MM.1S (cell line): ENCODE measurements at regions not wholly inside any gene's neighbourhood (a gene's known extent, or its start where the extent isn't known, plus 50 kb on each side); places are given as distances from the start of the nearest gene placed in this dataset.

Source experiments
- DNase-seq: peaks from one replicate; pipeline ENCODE4 v3.0.0-alpha.2; 2015
- H2AFZ ChIP-seq: fragments of 300-600 bp; sonication (generic); 2 replicates; pipeline ENCODE4 v1.6.0; 2016; ENCODE audit warnings: antibody characterized with exemption, low read length
- H3F3A ChIP-seq: fragments of 300-600 bp; sonication (generic); 2 replicates; pipeline ENCODE4 v1.6.1; 2016; ENCODE audit warnings: mild to moderate bottlenecking, antibody characterized with exemption, low read length, moderate library complexity, mixed read lengths; ENCODE audit not compliant: insufficient read depth
- H3K27ac ChIP-seq: fragments of 300-600 bp; sonication (generic); 2 replicates; pipeline ENCODE4 v1.5.1; 2016; ENCODE audit warnings: mild to moderate bottlenecking, low read length
- H3K27me3 ChIP-seq: fragments of 300-600 bp; sonication (generic); replicated peaks from 2 replicates; pipeline ENCODE4 v1.6.0; 2016; ENCODE audit warnings: low read length; ENCODE audit not compliant: insufficient read depth
- H3K36me3 ChIP-seq: fragments of 300-600 bp; sonication (generic); replicated peaks from 2 replicates; pipeline ENCODE4 v1.6.1; 2016; ENCODE audit warnings: mild to moderate bottlenecking, low read length, mixed read lengths; ENCODE audit not compliant: insufficient read depth
- H3K4me1 ChIP-seq: fragments of 300-600 bp; sonication (generic); 2 replicates; pipeline ENCODE4 v1.6.1; 2016; ENCODE audit warnings: low read length, mixed read lengths
- H3K4me2 ChIP-seq: fragments of 300-600 bp; sonication (generic); 2 replicates; pipeline ENCODE4 v1.6.0; 2016; ENCODE audit warnings: low read depth, low read length
- H3K4me3 ChIP-seq: fragments of 300-600 bp; sonication (generic); 2 replicates; pipeline ENCODE4 v1.5.1; 2016; ENCODE audit warnings: low read length, mixed read lengths
- H3K79me2 ChIP-seq: fragments of 300-600 bp; sonication (generic); 2 replicates; pipeline ENCODE4 v1.6.1; 2016; ENCODE audit warnings: mixed run types, low read length, mixed read lengths
- H3K9ac ChIP-seq: fragments of 300-600 bp; sonication (generic); 2 replicates; pipeline ENCODE4 v1.6.1; 2016; ENCODE audit warnings: low read length, mixed read lengths
- H3K9me2 ChIP-seq: fragments of 300-600 bp; sonication (generic); replicated peaks from 2 replicates; pipeline ENCODE4 v1.6.1; 2016; ENCODE audit warnings: mild to moderate bottlenecking, low read length, mixed read lengths; ENCODE audit not compliant: insufficient read depth
- H3K9me3 ChIP-seq: fragments of 300-600 bp; sonication (generic); replicated peaks from 2 replicates; pipeline ENCODE4 v1.6.1; 2016; ENCODE audit warnings: mild to moderate bottlenecking, low read length, mixed read lengths; ENCODE audit not compliant: insufficient read depth
- H4K20me1 ChIP-seq: fragments of 300-600 bp; sonication (generic); 2 replicates; pipeline ENCODE4 v1.6.1; 2016; ENCODE audit warnings: mild to moderate bottlenecking, low read length, moderate library complexity, mixed read lengths; ENCODE audit not compliant: insufficient read depth
- EZH2 ChIP-seq: fragments of 300-600 bp; sonication (generic); optimal IDR thresholded peaks from 2 replicates; pipeline ENCODE3; 2017; ENCODE audit warnings: low read depth, mild to moderate bottlenecking, antibody characterized with exemption, low read length, mixed read lengths
- EZH2phosphoT487 ChIP-seq: fragments of 300-600 bp; sonication (generic); IDR thresholded peaks from 2 replicates; pipeline ENCODE4 v1.6.1; 2018; ENCODE audit warnings: antibody characterized with exemption, low read length
- TF ChIP-seq, protein P1 (sequence below): fragments of 300-600 bp; sonication (generic); IDR thresholded peaks from 2 replicates; pipeline ENCODE4 v1.5.1; 2016; ENCODE audit warnings: antibody characterized with exemption, low read length, mixed read lengths

DNA sequence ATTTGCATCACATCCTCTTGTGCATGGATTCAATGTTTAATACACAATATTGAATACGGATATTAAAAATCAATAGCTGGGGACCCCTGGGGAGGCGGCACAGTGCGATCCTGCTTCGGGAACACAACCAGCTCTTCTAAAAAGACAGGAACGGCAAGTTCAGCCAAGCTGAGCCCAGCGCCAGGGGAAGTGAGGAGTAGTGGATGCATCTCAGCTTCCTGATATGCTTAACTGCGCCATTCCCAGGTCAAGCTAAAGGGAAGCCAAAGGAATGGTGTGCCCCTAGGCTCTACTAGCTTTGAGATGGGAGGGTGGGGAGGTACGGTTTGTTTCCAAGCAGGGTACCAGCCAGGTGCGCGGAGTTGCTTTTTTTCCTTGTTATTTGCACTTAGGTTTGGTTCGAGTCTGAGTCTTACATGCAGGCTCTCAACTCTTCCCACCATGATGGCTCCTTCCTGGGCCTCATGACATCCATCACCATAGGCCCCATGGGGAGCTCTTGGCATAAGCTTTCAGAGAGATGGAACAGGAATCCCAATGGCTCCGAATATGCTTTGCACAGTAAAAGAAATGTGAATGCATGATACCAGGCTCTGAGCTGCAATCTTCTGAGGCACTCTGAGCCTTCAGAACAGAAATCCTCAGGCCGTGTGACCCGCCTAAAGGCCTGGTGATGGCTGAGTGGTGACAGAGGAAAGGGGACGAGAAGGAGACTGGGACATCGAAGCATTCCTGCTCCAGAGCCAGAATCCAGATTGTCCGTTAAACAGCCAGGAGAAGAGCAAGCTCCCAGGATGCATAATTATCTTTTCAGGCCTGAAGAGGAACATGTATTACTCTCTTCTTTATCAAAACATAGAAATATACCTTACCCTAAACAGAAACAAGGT, 51.8 kb upstream of the BCOR start:
- Histone ChIP-seq H3K79me2 (no peaks in the 10 kb centered on the region), H3K9me2 (no peaks in the 10 kb centered on the region), H4K20me1 (no peaks in the 10 kb centered on the region), H3K4me3 (no peak overlapping the region), H3K9ac (no peak overlapping the region), H3F3A (no peaks in the 10 kb centered on the region), H3K27me3 (no peaks in the 10 kb centered on the region), H3K36me3 (no peaks in the 10 kb centered on the region), H3K4me2 (no peak overlapping the region), H3K27ac (no peak overlapping the region), H3K4me1 (no peaks in the 10 kb centered on the region), H3K9me3 (no peaks in the 10 kb centered on the region), H2AFZ (no peak overlapping the region)
- TF ChIP-seq EZH2: no peak
- no peak for TF ChIP-seq EZH2phosphoT487
- TF ChIP-seq, protein P1, sequence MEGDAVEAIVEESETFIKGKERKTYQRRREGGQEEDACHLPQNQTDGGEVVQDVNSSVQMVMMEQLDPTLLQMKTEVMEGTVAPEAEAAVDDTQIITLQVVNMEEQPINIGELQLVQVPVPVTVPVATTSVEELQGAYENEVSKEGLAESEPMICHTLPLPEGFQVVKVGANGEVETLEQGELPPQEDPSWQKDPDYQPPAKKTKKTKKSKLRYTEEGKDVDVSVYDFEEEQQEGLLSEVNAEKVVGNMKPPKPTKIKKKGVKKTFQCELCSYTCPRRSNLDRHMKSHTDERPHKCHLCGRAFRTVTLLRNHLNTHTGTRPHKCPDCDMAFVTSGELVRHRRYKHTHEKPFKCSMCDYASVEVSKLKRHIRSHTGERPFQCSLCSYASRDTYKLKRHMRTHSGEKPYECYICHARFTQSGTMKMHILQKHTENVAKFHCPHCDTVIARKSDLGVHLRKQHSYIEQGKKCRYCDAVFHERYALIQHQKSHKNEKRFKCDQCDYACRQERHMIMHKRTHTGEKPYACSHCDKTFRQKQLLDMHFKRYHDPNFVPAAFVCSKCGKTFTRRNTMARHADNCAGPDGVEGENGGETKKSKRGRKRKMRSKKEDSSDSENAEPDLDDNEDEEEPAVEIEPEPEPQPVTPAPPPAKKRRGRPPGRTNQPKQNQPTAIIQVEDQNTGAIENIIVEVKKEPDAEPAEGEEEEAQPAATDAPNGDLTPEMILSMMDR: no peak
- no peak for DNase-seq

GRCh38 chrX:40148385-40149285, 50.9 kb upstream of the BCOR start:
- Histone ChIP-seq H3K9ac (no peak overlapping the region), H3K36me3 (no peaks in the 10 kb centered on the region), H4K20me1 (no peaks in the 10 kb centered on the region), H3K79me2 (no peaks in the 10 kb centered on the region), H3K4me3 (no peak overlapping the region), H3K4me2 (no peak overlapping the region), H3K9me3 (no peaks in the 10 kb centered on the region), H3K4me1 (no peaks in the 10 kb centered on the region), H2AFZ (no peak overlapping the region), H3K9me2 (no peaks in the 10 kb centered on the region), H3K27ac (no peak overlapping the region), H3K27me3 (no peaks in the 10 kb centered on the region), H3F3A (no peaks in the 10 kb centered on the region)
- no peak for TF ChIP-seq EZH2
- DNase-seq: no peak

- no peak for TF ChIP-seq EZH2phosphoT487
- TF ChIP-seq, protein P1: no peak
- no peak for TF ChIP-seq EZH2
- Histone ChIP-seq H3F3A (no peaks in the 10 kb centered on the region), H3K27me3 (no peaks in the 10 kb centered on the region), H3K79me2 (no peaks in the 10 kb centered on the region), H3K9me3 (no peaks in the 10 kb centered on the region), H3K4me1 (no peaks in the 10 kb centered on the region), H2AFZ (no peak overlapping the region), H3K27ac (no peak overlapping the region), H3K9ac (no peak overlapping the region), H3K4me2 (no peak overlapping the region), H3K9me2 (no peaks in the 10 kb centered on the region), H3K36me3 (no peaks in the 10 kb centered on the region), H3K4me3 (no peak overlapping the region), H4K20me1 (no peaks in the 10 kb centered on the region)
- no peak for DNase-seq
These were observed 50.2 kb upstream of the BCOR start for GRCh38 chrX:40147971-40148370.
